ENCODE measurements at regions not wholly inside any gene's neighbourhood (a gene's known extent, or its start where the extent isn't known, plus 50 kb on each side); places are given as distances from the start of the nearest gene placed in this dataset.

DNA sequence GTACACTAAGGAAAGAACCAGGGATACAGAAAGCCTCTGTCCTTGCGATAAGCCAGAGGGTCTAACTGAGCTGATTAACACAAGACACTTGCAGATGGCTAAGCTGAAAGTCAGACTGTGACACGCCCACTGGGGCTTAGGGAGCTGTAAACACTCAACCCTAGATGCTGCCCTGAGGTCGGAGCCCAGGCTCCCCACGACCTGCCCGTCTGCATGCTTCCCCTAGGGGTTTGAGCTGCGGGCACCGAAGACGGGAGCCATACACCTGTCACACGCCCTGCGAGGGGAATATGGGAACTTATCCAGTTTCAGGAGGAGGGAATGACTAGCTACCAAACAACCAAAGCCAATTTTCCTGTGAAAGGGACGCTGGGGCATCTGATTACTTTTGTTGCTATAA, 96.0 kb downstream of the HTR5A start:
- TF ChIP-seq CTCF (IDR thresholded peaks at IDR 0.05) (no peak), POLR2A (IDR thresholded peaks at IDR 0.05) (no peak), EP300 (IDR thresholded peaks at IDR 0.05) (no peak)
